HEK293 (cell line): ENCODE measurements at regions not wholly inside any gene's neighbourhood (a gene's known extent, or its start where the extent isn't known, plus 50 kb on each side); places are given as distances from the start of the nearest gene placed in this dataset.
A peak's percentile ranks its signal among the peaks of the same experiment; 100 is the strongest.

Experiments
- CTCF ChIA-PET: fragments of 350-600 bp; formaldehyde crosslinking; extraction: SDS; loops from one replicate; lab custom pipeline; 2021; ENCODE audit warnings: antibody characterized with exemption; lab: Yijun Ruan, JAX
- POLR2A ChIA-PET: fragments of 300-600 bp; formaldehyde crosslinking; extraction: SDS; loops from one replicate; lab custom pipeline; 2020; ENCODE audit warnings: antibody characterized with exemption, inconsistent platforms; lab: Yijun Ruan, JAX
- H3K27ac ChIP-seq: fragments of 200-500 bp; sonication (Bioruptor generic); 2 replicates; pipeline ENCODE4 v1.5.1; 2014; ENCODE audit warnings: low read depth, low read length, control low read depth, inconsistent platforms; ENCODE audit errors: extremely low read depth
- H3K36me3 ChIP-seq, 2 experiments: fragments of 200-500 bp in 1 of 2; sonication (Bioruptor generic) in 1 of 2; 1 replicate in 1 of 2; 2 replicates in 1 of 2; pipeline ENCODE4 v1.5.1; 2014 to 2017; ENCODE audit warnings: inconsistent platforms in 2 of 2, low read length in 2 of 2; ENCODE audit not compliant: control insufficient read depth in 2 of 2, insufficient read depth in 1 of 2
- H3K4me1 ChIP-seq: fragments of 200-500 bp; sonication (Bioruptor generic); 2 replicates; pipeline ENCODE4 v1.5.1; 2014; ENCODE audit warnings: mild to moderate bottlenecking, low read length, inconsistent platforms; ENCODE audit not compliant: control insufficient read depth, insufficient read depth
- H3K4me3 ChIP-seq: 2 replicates; pipeline ENCODE4 v1.5.1; 2011; ENCODE audit warnings: low read depth, mild to moderate bottlenecking, control low read depth, low read length, moderate library complexity
- H3K9me3 ChIP-seq: fragments of 200-500 bp; sonication (Bioruptor generic); 2 replicates; pipeline ENCODE4 v1.5.1; 2014; ENCODE audit warnings: low read depth, low read length, inconsistent platforms; ENCODE audit not compliant: control insufficient read depth, insufficient read depth
- BCL11B ChIP-seq: fragments of 450-650 bp; formaldehyde crosslinking; IDR thresholded peaks from 2 replicates; pipeline ENCODE4 v1.5.1; 2016; ENCODE audit warnings: low read depth, missing biosample characterization, missing genetic modification characterization
- HOXC10 ChIP-seq: sonication (generic); formaldehyde crosslinking; IDR thresholded peaks from 2 replicates; pipeline ENCODE4 v1.8.1; 2023; ENCODE audit warnings: mild to moderate bottlenecking, missing genetic modification reagents
- KLF17 ChIP-seq: fragments of 450-650 bp; formaldehyde crosslinking; IDR thresholded peaks from 2 replicates; pipeline ENCODE4 v1.5.1; 2016; ENCODE audit warnings: missing biosample characterization, missing genetic modification characterization
- KLF9 ChIP-seq: fragments of 450-650 bp; formaldehyde crosslinking; IDR thresholded peaks from 2 replicates; pipeline ENCODE4 v1.5.1; 2016; ENCODE audit warnings: missing biosample characterization, missing genetic modification characterization, low read depth
- MZF1 ChIP-seq: fragments of 450-650 bp; formaldehyde crosslinking; IDR thresholded peaks from 2 replicates; pipeline ENCODE4 v1.5.1; 2017; ENCODE audit warnings: missing biosample characterization, missing genetic modification characterization, borderline replicate concordance
- PBX3 ChIP-seq: sonication (generic); formaldehyde crosslinking; IDR thresholded peaks from 2 replicates; pipeline ENCODE4 v1.8.1; 2022; ENCODE audit warnings: mild to moderate bottlenecking, moderate library complexity, missing genetic modification reagents
- TRIM28 ChIP-seq: IDR thresholded peaks from 2 replicates; pipeline ENCODE4 v1.6.1; 2011; ENCODE audit warnings: low read length, control low read depth, borderline replicate concordance
- ZBTB26 ChIP-seq: fragments of 450-650 bp; formaldehyde crosslinking; optimal IDR thresholded peaks from 2 replicates; pipeline ENCODE3; 2016; ENCODE audit warnings: missing biosample characterization, mild to moderate bottlenecking, missing genetic modification characterization
- ZEB2 ChIP-seq: fragments of 450-650 bp; formaldehyde crosslinking; IDR thresholded peaks from 2 replicates; pipeline ENCODE4 v1.5.1; 2016; ENCODE audit warnings: missing biosample characterization, missing genetic modification characterization
- ZNF174 ChIP-seq: fragments of 450-650 bp; formaldehyde crosslinking; IDR thresholded peaks from 2 replicates; pipeline ENCODE4 v1.5.0; 2017; ENCODE audit warnings: missing biosample characterization, mild to moderate bottlenecking, missing genetic modification characterization
- ZNF2 ChIP-seq: fragments of 450-650 bp; formaldehyde crosslinking; IDR thresholded peaks from 2 replicates; pipeline ENCODE4 v1.5.1; 2016; ENCODE audit warnings: missing biosample characterization, missing genetic modification characterization
- ZNF214 ChIP-seq: fragments of 450-650 bp; formaldehyde crosslinking; IDR thresholded peaks from 2 replicates; pipeline ENCODE4 v1.5.1; 2017; ENCODE audit warnings: missing biosample characterization, mild to moderate bottlenecking, missing genetic modification characterization, borderline replicate concordance
- ZNF23 ChIP-seq: fragments of 450-650 bp; formaldehyde crosslinking; IDR thresholded peaks from 2 replicates; pipeline ENCODE4 v1.5.1; 2016; ENCODE audit warnings: missing biosample characterization, missing genetic modification characterization, borderline replicate concordance
- ZNF239 ChIP-seq: fragments of 450-650 bp; formaldehyde crosslinking; IDR thresholded peaks from 2 replicates; pipeline ENCODE4 v1.5.1; 2016; ENCODE audit warnings: missing biosample characterization, missing genetic modification characterization
- ZNF394 ChIP-seq: fragments of 450-650 bp; formaldehyde crosslinking; IDR thresholded peaks from 2 replicates; pipeline ENCODE4 v1.5.1; 2016; ENCODE audit warnings: missing biosample characterization, missing genetic modification characterization, mild to moderate bottlenecking, moderate library complexity, borderline replicate concordance
- ZNF423 ChIP-seq: fragments of 450-650 bp; formaldehyde crosslinking; IDR thresholded peaks from 2 replicates; pipeline ENCODE4 v1.5.1; 2016; ENCODE audit warnings: missing biosample characterization, missing genetic modification characterization
- ZNF510 ChIP-seq: fragments of 450-650 bp; formaldehyde crosslinking; IDR thresholded peaks from 2 replicates; pipeline ENCODE4 v1.5.1; 2018; ENCODE audit warnings: mild to moderate bottlenecking, missing genetic modification characterization, missing biosample characterization; ENCODE audit not compliant: insufficient replicate concordance
- ZNF677 ChIP-seq: fragments of 450-650 bp; IDR thresholded peaks from 2 replicates; pipeline ENCODE4 v1.5.0; 2018; ENCODE audit warnings: missing biosample characterization, mild to moderate bottlenecking, missing genetic modification characterization, moderate library complexity
- ZNF701 ChIP-seq: fragments of 450-650 bp; formaldehyde crosslinking; IDR thresholded peaks from 2 replicates; pipeline ENCODE4 v1.5.1; 2016; ENCODE audit warnings: missing biosample characterization, missing genetic modification characterization
- ZSCAN16 ChIP-seq: fragments of 450-650 bp; formaldehyde crosslinking; IDR thresholded peaks from 2 replicates; pipeline ENCODE4 v1.5.1; 2016; ENCODE audit warnings: missing biosample characterization, missing genetic modification characterization
- TF ChIP-seq, protein P1 (sequence below): fragments of 450-650 bp; formaldehyde crosslinking; IDR thresholded peaks from 2 replicates; pipeline ENCODE4 v1.5.1; 2016; ENCODE audit warnings: missing biosample characterization, missing genetic modification characterization

DNA sequence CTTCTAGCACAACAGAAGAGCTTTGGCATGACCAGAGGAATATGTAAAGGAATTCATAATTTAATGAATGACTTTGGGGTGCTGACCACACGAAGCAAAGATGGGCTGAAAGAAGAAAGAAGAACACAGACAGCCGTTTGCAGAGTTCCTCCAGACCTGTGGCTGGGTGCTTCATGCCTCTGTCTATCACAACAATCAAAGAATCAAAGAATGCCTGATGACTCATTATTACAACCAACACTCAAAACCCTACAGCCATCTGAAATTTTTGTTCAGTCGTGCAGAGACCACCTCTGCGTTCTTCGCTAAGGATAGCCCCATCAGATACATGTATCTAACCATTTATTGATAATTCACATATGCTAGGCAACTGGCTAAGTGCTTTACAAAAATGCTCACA, 129.0 kb upstream of the PRICKLE2 start (continued):
- TF ChIP-seq ZNF677, result no peak

- peaks cover 7% of the 10 kb centered on the region; the same call in 1 of the 2 replicates for H3K4me1 ChIP-seq
- no peaks in the 10 kb centered on the region for H3K36me3 ChIP-seq
- no peak for TF ChIP-seq ZBTB26 (tag by site-specific recombination)
- TF ChIP-seq ZSCAN16 (tag by site-specific recombination), result no peak
- no peak for TF ChIP-seq ZNF423 (tag by site-specific recombination)
- no peak for TF ChIP-seq ZEB2 (tag by site-specific recombination)
- TF ChIP-seq HOXC10, result no peak
- no peak for TF ChIP-seq PBX3 (CRISPR knock-in tag)
- no peak for TF ChIP-seq ZNF174 (tag by site-specific recombination)
- TF ChIP-seq ZNF510 (tag by site-specific recombination), result no peak
- TF ChIP-seq ZNF677, result no peak
- TF ChIP-seq ZNF23 (tag by site-specific recombination), result no peak
- TF ChIP-seq BCL11B, result no peak
- TF ChIP-seq KLF17 (tag by site-specific recombination), result no peak
- TF ChIP-seq, all 188 proteins: peak for 0
- CTCF ChIA-PET, result no interaction called here
- Histone ChIP-seq H3K27ac (no peak overlapping the region), H3K4me3 (no peak overlapping the region), H3K9me3 (no peaks in the 10 kb centered on the region)
- POLR2A ChIA-PET, result no interaction called here
These were observed 128.0 kb upstream of the PRICKLE2 start for GRCh38 chr3:64353226-64353625.

DNA sequence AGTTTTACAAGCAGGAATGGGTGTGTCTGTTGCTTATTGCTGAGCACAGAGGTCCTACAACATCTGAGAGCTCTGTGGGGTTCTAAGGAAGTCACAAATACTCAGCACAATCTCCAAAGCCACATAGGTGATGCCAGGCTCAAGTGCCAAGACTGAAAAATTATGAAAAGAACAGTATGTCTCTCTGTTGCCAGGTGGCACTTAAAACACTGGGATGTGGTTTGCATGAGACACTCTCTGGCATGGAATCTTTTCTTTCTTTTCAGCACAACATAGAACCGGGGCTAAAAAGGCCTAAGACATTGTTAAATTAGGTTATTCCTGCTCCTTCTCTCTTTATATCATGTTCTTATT, 127.3 kb upstream of the PRICKLE2 start:
- Histone ChIP-seq H3K36me3 (no peaks in the 10 kb centered on the region), H3K9me3 (no peaks in the 10 kb centered on the region), H3K4me3 (no peak overlapping the region), H3K27ac (no peak overlapping the region), H3K4me1 (peaks cover 7% of the 10 kb centered on the region; the same call in 1 of the 2 replicates)
- CTCF ChIA-PET, result no interaction called here
- peak; percentile 27; the same call in 1 of the 2 replicates for TF ChIP-seq KLF9 (tag by site-specific recombination)
- TF ChIP-seq MZF1 (tag by site-specific recombination), result no peak
- TF ChIP-seq ZNF394, result no peak
- POLR2A ChIA-PET, result no interaction called here

GRCh38 chr3:64351713-64352638, 126.7 kb upstream of the PRICKLE2 start:
- no peak for TF ChIP-seq TRIM28
- TF ChIP-seq ZNF214 (tag by site-specific recombination), result no peak
- no peak for TF ChIP-seq ZNF2 (tag by site-specific recombination)
- no peak for TF ChIP-seq ZNF239 (tag by site-specific recombination)
- TF ChIP-seq, protein P1, sequence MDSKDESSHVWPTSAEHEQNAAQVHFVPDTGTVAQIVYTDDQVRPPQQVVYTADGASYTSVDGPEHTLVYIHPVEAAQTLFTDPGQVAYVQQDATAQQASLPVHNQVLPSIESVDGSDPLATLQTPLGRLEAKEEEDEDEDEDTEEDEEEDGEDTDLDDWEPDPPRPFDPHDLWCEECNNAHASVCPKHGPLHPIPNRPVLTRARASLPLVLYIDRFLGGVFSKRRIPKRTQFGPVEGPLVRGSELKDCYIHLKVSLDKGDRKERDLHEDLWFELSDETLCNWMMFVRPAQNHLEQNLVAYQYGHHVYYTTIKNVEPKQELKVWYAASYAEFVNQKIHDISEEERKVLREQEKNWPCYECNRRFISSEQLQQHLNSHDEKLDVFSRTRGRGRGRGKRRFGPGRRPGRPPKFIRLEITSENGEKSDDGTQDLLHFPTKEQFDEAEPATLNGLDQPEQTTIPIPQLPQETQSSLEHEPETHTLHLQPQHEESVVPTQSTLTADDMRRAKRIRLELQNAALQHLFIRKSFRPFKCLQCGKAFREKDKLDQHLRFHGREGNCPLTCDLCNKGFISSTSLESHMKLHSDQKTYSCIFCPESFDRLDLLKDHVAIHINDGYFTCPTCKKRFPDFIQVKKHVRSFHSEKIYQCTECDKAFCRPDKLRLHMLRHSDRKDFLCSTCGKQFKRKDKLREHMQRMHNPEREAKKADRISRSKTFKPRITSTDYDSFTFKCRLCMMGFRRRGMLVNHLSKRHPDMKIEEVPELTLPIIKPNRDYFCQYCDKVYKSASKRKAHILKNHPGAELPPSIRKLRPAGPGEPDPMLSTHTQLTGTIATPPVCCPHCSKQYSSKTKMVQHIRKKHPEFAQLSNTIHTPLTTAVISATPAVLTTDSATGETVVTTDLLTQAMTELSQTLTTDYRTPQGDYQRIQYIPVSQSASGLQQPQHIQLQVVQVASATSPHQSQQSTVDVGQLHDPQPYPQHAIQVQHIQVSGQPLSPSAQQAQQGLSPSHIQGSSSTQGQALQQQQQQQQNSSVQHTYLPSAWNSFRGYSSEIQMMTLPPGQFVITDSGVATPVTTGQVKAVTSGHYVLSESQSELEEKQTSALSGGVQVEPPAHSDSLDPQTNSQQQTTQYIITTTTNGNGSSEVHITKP (tag by site-specific recombination), result peak; percentile 63; the same call in 1 of the 2 replicates
- no peak for TF ChIP-seq ZNF701 (tag by site-specific recombination)
- TF ChIP-seq ZSCAN16 (tag by site-specific recombination), result no peak
- TF ChIP-seq, all 188 proteins: peak for 1
- ChIA-PET CTCF (interaction anchor here (0.6 kb wide), 1 partner anchor 123 kb away, joined by 3 read pairs; no protein-coding TSS in a partner anchor), POLR2A (no interaction called here)
- Histone ChIP-seq H3K27ac (no peak overlapping the region), H3K4me1 (peaks cover 7% of the 10 kb centered on the region; the same call in 1 of the 2 replicates), H3K9me3 (no peaks in the 10 kb centered on the region), H3K36me3 (no peaks in the 10 kb centered on the region), H3K4me3 (no peak overlapping the region)
